C4-2B (cell line): ENCODE measurements at regions not wholly inside any gene's neighbourhood (a gene's known extent, or its start where the extent isn't known, plus 50 kb on each side); places are given as distances from the start of the nearest gene placed in this dataset.
"Not testable (repeated sequence)": the region's sequence is repeated elsewhere in the genome, so short reads cannot be mapped to it uniquely, and the experiment has no call there.

Source experiments
- H3K27ac ChIP-seq: fragments of 450-650 bp; 2 replicates; pipeline ENCODE4 v1.5.1; 2017
- ZFX ChIP-seq: fragments of 450-650 bp; IDR thresholded peaks from 2 replicates; pipeline ENCODE4 v1.6.1; 2017
- TF ChIP-seq, protein P1 (sequence below): fragments of 450-650 bp; conservative IDR thresholded peaks from 2 replicates; pipeline ENCODE4 v1.5.1; 2017; ENCODE audit warnings: mild to moderate bottlenecking

DNA sequence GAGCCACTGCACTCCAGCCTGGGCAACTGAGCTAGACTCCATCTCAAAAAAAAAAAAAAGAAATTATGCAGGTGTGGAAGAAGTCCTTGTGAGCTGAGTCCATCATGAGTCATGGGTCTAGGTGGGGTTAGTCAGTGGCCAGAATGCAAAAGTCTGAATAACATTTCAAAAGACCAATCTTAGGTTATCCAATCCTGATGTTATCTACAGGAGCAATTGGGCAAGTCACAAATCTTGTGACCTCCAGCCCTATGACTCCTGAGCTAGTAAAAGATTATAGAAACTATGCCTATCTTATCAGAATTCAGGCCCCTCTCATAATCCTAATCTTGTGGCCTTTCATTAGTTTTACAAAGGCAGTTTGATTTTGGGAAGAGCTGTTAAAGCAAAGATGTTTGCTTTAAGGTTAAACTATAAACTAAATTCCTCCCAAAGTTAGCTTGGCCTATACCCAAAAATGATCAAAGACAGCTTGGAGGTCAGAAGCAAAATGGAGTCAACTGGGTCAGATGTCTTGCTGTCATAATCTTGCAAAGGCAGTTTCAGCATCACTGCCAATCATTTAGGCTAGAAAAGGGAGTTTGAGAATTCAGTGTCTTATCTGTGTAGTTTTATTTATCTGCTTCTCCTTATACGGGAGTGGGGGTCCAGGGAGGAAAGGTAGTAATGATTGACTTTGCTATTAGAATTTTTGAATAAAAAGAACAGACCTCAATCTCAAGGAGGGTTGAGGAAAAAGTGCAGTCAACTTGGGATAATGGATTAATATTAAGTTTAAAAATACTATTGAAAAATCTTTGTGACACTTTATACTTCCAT, 71.2 kb upstream of the TRIM24 start:
- no peak for TF ChIP-seq ZFX
- TF ChIP-seq, protein P1, sequence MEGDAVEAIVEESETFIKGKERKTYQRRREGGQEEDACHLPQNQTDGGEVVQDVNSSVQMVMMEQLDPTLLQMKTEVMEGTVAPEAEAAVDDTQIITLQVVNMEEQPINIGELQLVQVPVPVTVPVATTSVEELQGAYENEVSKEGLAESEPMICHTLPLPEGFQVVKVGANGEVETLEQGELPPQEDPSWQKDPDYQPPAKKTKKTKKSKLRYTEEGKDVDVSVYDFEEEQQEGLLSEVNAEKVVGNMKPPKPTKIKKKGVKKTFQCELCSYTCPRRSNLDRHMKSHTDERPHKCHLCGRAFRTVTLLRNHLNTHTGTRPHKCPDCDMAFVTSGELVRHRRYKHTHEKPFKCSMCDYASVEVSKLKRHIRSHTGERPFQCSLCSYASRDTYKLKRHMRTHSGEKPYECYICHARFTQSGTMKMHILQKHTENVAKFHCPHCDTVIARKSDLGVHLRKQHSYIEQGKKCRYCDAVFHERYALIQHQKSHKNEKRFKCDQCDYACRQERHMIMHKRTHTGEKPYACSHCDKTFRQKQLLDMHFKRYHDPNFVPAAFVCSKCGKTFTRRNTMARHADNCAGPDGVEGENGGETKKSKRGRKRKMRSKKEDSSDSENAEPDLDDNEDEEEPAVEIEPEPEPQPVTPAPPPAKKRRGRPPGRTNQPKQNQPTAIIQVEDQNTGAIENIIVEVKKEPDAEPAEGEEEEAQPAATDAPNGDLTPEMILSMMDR, result no peak
- no peak overlapping the region for H3K27ac ChIP-seq

DNA sequence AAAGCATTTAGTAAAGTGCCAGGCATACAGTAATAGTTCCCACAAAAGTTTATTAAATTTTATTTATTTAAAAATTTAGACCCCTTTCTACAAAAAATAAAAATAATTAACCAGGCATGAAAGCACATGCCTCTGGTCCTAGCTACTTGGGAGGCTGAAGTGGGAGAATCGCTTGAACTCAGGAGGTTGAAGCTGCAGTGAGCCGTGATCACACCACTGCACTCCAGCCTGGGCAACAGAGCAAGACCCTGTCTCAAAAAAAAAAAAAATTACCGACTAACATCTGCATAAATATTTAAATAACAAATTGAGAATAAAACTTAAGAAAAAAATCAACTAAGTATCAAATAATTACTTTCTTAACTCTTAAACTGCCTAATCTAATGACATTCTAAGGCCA, 64.3 kb upstream of the TRIM24 start:
- no peak overlapping the region for H3K27ac ChIP-seq
- TF ChIP-seq, protein P1, result no peak
- TF ChIP-seq ZFX, result no peak

DNA sequence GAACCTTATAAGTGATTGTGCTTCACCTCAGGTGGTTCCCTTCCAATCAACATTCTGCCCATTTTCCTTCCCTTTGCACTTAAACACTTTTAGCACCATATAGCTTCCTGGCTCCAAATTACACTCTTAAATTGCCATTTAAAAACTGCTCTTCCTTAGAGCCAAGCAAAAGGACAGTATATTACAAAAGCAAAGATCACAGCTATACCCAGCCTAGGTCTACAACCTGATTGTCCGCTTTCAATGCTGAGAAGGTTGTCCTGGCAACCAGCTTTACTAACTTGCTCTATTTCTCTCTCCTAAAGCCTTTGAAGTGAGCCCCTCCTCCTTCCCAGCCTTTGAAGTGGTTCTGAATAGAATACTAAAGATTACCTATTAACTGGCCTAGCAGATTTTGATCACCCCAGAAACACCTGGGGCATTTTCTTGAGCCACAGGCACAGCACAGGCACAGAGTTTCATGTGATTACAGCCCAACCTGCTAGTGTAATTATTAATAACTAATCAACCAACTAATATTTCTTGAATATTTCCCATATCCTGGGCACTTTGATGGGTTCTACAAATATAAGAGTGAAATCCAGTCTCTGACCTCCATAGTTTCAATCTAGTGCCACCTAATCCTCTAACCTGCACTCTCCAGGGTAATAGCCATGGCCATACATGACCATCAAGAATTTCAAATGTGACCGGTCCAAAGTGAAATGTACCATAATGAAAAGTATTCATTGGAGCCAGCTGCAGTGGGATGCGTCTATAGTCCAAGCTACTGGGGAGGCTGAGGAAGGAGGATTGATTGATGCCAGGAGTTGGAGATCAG, 63.6 kb upstream of the TRIM24 start:
- no peak for TF ChIP-seq ZFX
- TF ChIP-seq, protein P1, result no peak
- no peak overlapping the region for H3K27ac ChIP-seq

DNA sequence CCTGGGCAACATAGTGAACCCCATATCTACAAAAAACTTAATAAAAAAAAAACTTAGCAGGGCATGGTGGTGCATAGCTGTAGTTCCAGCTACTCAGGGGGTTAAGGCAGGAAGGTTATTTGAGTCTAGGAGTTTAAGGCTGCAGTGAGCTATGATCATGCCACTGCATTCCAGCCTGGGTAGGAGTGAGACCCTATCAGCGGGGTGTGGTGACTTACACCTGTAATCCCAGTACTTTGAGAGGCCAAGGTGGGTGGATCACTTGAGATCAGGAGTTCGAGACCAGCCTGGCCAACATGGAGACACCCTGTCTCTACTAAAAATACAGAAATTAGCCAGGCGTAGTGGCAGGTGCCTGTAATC, 63.0 kb upstream of the TRIM24 start:
- not testable (repeated sequence) for H3K27ac ChIP-seq

DNA sequence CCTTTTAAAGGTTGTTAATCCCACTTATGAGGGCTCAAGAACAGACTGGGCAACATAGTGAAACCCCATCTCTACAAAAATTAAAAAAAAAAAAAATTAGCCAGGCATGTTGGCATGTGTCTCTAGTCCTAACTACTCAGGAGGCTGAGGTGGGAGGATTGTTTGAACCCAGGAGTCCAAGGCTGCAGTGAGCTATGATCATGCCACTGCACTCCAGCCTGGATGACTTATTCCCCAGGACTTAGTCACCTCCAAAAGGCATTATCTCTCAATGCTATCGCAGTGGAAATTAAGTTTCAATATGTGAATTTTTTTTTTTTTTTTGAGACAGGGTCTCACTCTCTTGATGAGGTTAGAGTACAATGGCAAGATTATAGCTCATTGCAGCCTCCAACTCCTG, 61.2 kb upstream of the TRIM24 start:
- TF ChIP-seq ZFX, result no peak
- TF ChIP-seq, protein P1, result no peak
- no peak overlapping the region for H3K27ac ChIP-seq

DNA sequence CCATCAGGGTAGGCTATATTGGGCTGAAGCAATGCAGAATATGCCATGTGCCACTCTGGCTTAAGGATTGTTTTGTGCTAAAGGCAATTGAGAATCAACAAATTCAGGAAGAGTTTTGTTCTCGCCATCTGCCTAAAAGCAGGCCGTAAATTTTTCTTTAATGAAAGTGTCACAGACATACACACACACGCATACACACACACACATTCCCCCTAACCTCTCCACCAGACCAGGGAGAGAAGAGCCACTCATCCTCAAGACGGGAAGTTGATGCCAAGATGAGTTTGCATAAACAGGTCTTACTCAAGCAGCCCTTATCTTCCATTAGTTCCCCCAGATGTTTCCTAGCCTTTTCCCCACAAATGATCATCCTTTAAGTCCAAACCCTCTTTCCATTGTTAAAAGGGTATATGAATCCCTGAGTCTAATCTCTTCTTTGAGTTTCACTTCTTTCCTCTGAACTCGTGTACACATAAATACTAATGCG, 59.6 kb upstream of the TRIM24 start:
- H3K27ac ChIP-seq, result no peak overlapping the region
- TF ChIP-seq ZFX, result no peak
- TF ChIP-seq, protein P1, result no peak

DNA sequence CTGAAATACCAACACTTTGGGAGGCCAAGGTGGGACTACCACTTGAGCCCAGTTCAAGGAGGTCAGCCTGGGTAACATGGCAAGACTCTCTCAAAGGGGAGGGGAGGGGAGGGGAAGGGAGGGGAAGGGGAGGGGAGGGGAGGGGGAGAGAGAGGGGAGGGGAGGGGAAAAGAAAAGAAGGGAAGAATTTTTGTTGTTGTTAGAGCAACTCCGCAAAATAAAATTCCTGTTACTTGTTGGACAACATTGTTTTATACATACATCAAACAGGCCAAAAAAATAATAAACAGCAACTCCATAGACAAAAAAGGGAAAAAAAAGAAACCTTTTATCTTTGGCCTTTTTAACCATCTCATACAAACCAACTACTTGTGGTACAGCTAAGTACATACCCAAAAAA, 57.3 kb upstream of the TRIM24 start:
- H3K27ac ChIP-seq, result no peak overlapping the region
- TF ChIP-seq, protein P1, result no peak
- TF ChIP-seq ZFX, result no peak
